ENCODE measurements at regions not wholly inside any gene's neighbourhood (a gene's known extent, or its start where the extent isn't known, plus 50 kb on each side); places are given as distances from the start of the nearest gene placed in this dataset.

- no peaks in the 10 kb centered on the region for H3K27me3 ChIP-seq (ENCODE audit: control insufficient read depth in 2 of 2, insufficient read depth in 1 of 2, low read length in 1 of 2)
- 94% methylated on average over 6 of the region's 6 CpGs for WGBS
Observed at GRCh38 chr18:41724195-41724594, 230.8 kb upstream of the PIK3C3 start.

GRCh38 chr18:41721103-41721790 is 233.8 kb upstream of the PIK3C3 start:
- 75% methylated on average over 5 of the region's 5 CpGs for WGBS
- H3K27me3 ChIP-seq (ENCODE audit: control insufficient read depth in 2 of 2, insufficient read depth in 1 of 2, low read length in 1 of 2) = no peaks in the 10 kb centered on the region
- H3K9me3 ChIP-seq (ENCODE audit: control insufficient read depth in 2 of 2, insufficient read depth in 1 of 2, low read length in 1 of 2) = no peaks in the 10 kb centered on the region
- H3K4me3 ChIP-seq (ENCODE audit: low read length in 2 of 2) = no peak overlapping the region
- no peaks in the 10 kb centered on the region for H3K4me1 ChIP-seq (ENCODE audit: control insufficient read depth in 2 of 2, insufficient read depth in 2 of 2, low read length in 2 of 2)
- no peak overlapping the region for H3K27ac ChIP-seq (ENCODE audit: low read depth in 1 of 2, low read length in 1 of 2)
- no peak for DNase-seq (ENCODE audit: low read depth in 6 of 9, low spot score in 9 of 9)
- no peaks in the 10 kb centered on the region for H3K36me3 ChIP-seq (ENCODE audit: control insufficient read depth in 2 of 2, insufficient read depth in 2 of 2, low read length in 1 of 2)

More at GRCh38 chr18:41724195-41724594, 230.8 kb upstream of the PIK3C3 start:
- H3K27ac ChIP-seq (ENCODE audit: low read depth in 1 of 2, low read length in 1 of 2) = no peak overlapping the region
- no peak overlapping the region for H3K4me3 ChIP-seq (ENCODE audit: low read length in 2 of 2)
- H3K4me1 ChIP-seq (ENCODE audit: control insufficient read depth in 2 of 2, insufficient read depth in 2 of 2, low read length in 2 of 2) = no peaks in the 10 kb centered on the region
- no peaks in the 10 kb centered on the region for H3K36me3 ChIP-seq (ENCODE audit: control insufficient read depth in 2 of 2, insufficient read depth in 2 of 2, low read length in 1 of 2)
- DNase-seq (ENCODE audit: low read depth in 6 of 9, low spot score in 9 of 9) = no peak
- H3K9me3 ChIP-seq (ENCODE audit: control insufficient read depth in 2 of 2, insufficient read depth in 1 of 2, low read length in 1 of 2) = no peaks in the 10 kb centered on the region

DNA sequence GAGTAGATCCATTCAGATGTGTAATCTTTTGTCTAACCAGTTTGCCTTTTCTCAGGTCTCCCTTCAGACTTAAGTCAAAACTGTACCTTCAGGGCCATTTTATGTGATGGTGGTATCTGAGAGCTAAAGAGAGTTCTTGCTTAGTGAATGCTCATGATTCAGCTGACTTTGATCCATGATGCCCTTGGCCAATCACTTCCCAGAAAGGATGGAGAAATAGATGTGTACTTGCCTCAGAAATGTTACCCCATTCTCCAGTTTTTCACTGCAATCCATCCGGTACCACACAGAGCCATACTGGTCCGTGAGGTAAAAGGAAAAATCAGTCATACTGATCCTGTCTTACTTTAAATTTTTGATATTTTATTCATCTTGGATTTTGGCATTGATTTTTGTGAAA is 234.8 kb upstream of the PIK3C3 start:
- H3K36me3 ChIP-seq (ENCODE audit: control insufficient read depth in 2 of 2, insufficient read depth in 2 of 2, low read length in 1 of 2) = no peaks in the 10 kb centered on the region
- 91% methylated on average over 2 of the region's 2 CpGs for WGBS
- H3K4me1 ChIP-seq (ENCODE audit: control insufficient read depth in 2 of 2, insufficient read depth in 2 of 2, low read length in 2 of 2) = no peaks in the 10 kb centered on the region
- no peak for DNase-seq (ENCODE audit: low read depth in 6 of 9, low spot score in 9 of 9)
- H3K9me3 ChIP-seq (ENCODE audit: control insufficient read depth in 2 of 2, insufficient read depth in 1 of 2, low read length in 1 of 2) = no peaks in the 10 kb centered on the region
- H3K27me3 ChIP-seq (ENCODE audit: control insufficient read depth in 2 of 2, insufficient read depth in 1 of 2, low read length in 1 of 2) = no peaks in the 10 kb centered on the region
- no peak overlapping the region for H3K4me3 ChIP-seq (ENCODE audit: low read length in 2 of 2)
- no peak overlapping the region for H3K27ac ChIP-seq (ENCODE audit: low read depth in 1 of 2, low read length in 1 of 2)

DNA sequence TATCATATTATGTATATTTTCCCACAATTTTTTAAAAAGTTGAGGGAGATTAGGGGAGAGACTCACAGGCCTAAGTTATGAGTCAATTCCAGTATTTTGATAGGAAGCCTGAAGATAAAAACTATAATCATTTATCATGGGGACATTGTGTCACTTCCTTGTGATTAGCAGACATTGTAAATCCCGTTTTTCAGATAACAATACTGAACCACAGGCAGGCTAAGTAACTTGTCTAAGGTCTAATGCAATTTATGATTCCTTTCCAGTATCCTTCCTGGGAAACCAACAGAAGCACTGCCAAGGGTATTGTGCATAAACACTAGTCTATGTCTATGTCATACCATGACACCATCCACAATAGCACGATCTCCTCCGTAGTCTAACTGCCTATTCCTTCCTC is 235.2 kb upstream of the PIK3C3 start:
- Histone ChIP-seq H3K4me3 (ENCODE audit: low read length in 2 of 2) (no peak overlapping the region), H3K27ac (ENCODE audit: low read depth in 1 of 2, low read length in 1 of 2) (no peak overlapping the region), H3K9me3 (ENCODE audit: control insufficient read depth in 2 of 2, insufficient read depth in 1 of 2, low read length in 1 of 2) (no peaks in the 10 kb centered on the region), H3K4me1 (ENCODE audit: control insufficient read depth in 2 of 2, insufficient read depth in 2 of 2, low read length in 2 of 2) (no peaks in the 10 kb centered on the region), H3K36me3 (ENCODE audit: control insufficient read depth in 2 of 2, insufficient read depth in 2 of 2, low read length in 1 of 2) (no peaks in the 10 kb centered on the region), H3K27me3 (ENCODE audit: control insufficient read depth in 2 of 2, insufficient read depth in 1 of 2, low read length in 1 of 2) (no peaks in the 10 kb centered on the region)
- DNase-seq (ENCODE audit: low read depth in 6 of 9, low spot score in 9 of 9) = no peak
- 80% methylated on average over 3 of the region's 3 CpGs for WGBS

- DNase-seq (ENCODE audit: low read depth in 6 of 9, low spot score in 9 of 9) = no peak
- Histone ChIP-seq H3K4me1 (ENCODE audit: control insufficient read depth in 2 of 2, insufficient read depth in 2 of 2, low read length in 2 of 2) (no peaks in the 10 kb centered on the region), H3K27ac (ENCODE audit: low read depth in 1 of 2, low read length in 1 of 2) (no peak overlapping the region), H3K27me3 (ENCODE audit: control insufficient read depth in 2 of 2, insufficient read depth in 1 of 2, low read length in 1 of 2) (no peaks in the 10 kb centered on the region), H3K36me3 (ENCODE audit: control insufficient read depth in 2 of 2, insufficient read depth in 2 of 2, low read length in 1 of 2) (no peaks in the 10 kb centered on the region), H3K4me3 (ENCODE audit: low read length in 2 of 2) (no peak overlapping the region), H3K9me3 (ENCODE audit: control insufficient read depth in 2 of 2, insufficient read depth in 1 of 2, low read length in 1 of 2) (no peaks in the 10 kb centered on the region)
Observed at GRCh38 chr18:41714872-41715271, 240.2 kb upstream of the PIK3C3 start.

GRCh38 chr18:41713969-41714825 is 240.8 kb upstream of the PIK3C3 start:
- no peaks in the 10 kb centered on the region for H3K9me3 ChIP-seq (ENCODE audit: control insufficient read depth in 2 of 2, insufficient read depth in 1 of 2, low read length in 1 of 2)
- H3K36me3 ChIP-seq (ENCODE audit: control insufficient read depth in 2 of 2, insufficient read depth in 2 of 2, low read length in 1 of 2) = no peaks in the 10 kb centered on the region
- no peak overlapping the region for H3K27ac ChIP-seq (ENCODE audit: low read depth in 1 of 2, low read length in 1 of 2)
- H3K4me1 ChIP-seq (ENCODE audit: control insufficient read depth in 2 of 2, insufficient read depth in 2 of 2, low read length in 2 of 2) = no peaks in the 10 kb centered on the region
- 95% methylated on average over 3 of the region's 3 CpGs for WGBS
- DNase-seq (ENCODE audit: low read depth in 6 of 9, low spot score in 9 of 9) = no peak
- H3K4me3 ChIP-seq (ENCODE audit: low read length in 2 of 2) = no peak overlapping the region
- H3K27me3 ChIP-seq (ENCODE audit: control insufficient read depth in 2 of 2, insufficient read depth in 1 of 2, low read length in 1 of 2) = no peaks in the 10 kb centered on the region

DNA sequence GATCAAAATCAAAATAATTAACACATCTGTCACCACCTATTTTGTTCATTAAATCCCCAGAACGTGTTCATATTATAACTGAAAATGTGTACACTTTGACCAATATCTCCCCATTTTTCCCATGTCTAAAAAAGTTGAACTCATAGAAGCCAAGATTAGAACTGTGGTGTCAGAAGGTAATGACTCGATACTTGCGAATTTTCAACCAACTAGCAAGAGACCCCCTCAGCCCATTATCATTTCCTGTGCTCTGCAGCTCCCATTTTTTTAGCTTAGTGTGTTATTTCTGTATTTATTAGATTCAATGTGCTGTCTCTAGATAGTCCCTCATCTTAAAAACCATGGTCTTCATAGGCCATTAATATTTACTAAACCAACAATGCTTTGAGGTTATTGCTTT is 248.7 kb upstream of the PIK3C3 start:
- H3K36me3 ChIP-seq (ENCODE audit: control insufficient read depth in 2 of 2, insufficient read depth in 2 of 2, low read length in 1 of 2) = no peaks in the 10 kb centered on the region
- DNase-seq (ENCODE audit: low read depth in 6 of 9, low spot score in 9 of 9) = no peak
- no peaks in the 10 kb centered on the region for H3K4me1 ChIP-seq (ENCODE audit: control insufficient read depth in 2 of 2, insufficient read depth in 2 of 2, low read length in 2 of 2)
- H3K27me3 ChIP-seq (ENCODE audit: control insufficient read depth in 2 of 2, insufficient read depth in 1 of 2, low read length in 1 of 2) = no peaks in the 10 kb centered on the region
- H3K4me3 ChIP-seq (ENCODE audit: low read length in 2 of 2) = no peak overlapping the region
- 78% methylated on average over 3 of the region's 3 CpGs for WGBS
- no peaks in the 10 kb centered on the region for H3K9me3 ChIP-seq (ENCODE audit: control insufficient read depth in 2 of 2, insufficient read depth in 1 of 2, low read length in 1 of 2)
- no peak overlapping the region for H3K27ac ChIP-seq (ENCODE audit: low read depth in 1 of 2, low read length in 1 of 2)

DNA sequence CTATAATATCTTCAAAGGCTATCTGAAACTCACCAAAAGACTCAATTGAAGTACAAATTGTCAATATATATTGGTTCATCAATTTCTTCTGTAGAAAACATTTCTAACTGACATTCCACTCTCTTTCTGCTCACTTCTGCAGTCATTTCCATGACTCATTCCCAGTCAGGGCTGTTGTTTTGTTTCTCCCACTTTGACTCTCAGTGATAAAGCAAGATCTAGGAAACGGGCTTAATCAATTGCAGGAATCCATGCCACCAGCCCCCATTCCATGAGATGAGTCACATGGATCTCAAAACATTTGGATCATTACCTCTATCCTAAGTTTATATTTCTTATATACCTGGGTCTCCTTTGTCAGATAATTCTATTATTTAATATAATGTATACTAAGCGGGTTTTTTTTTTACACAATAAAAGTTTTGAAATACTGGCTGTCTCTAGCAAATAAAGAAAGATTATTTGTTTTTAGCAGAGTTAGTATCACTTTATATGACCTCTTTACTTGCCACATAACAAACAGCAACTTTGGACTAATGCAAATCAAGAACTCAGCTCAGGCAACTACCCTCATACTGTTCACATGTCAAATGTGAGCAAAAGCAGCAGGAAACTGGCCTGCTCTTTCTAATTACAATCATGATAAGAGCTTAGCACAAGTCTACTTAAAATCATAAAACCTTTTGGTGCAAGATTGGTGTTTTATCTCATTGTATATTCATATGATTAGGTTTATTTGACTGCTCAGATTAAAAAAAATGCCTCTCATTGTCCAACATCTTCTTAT is 251.1 kb upstream of the PIK3C3 start:
- WGBS = 95% methylated on average over 2 of the region's 2 CpGs
- H3K4me3 ChIP-seq (ENCODE audit: low read length in 2 of 2) = no peak overlapping the region
- no peak overlapping the region for H3K27ac ChIP-seq (ENCODE audit: low read depth in 1 of 2, low read length in 1 of 2)
- H3K4me1 ChIP-seq (ENCODE audit: control insufficient read depth in 2 of 2, insufficient read depth in 2 of 2, low read length in 2 of 2) = no peaks in the 10 kb centered on the region
- DNase-seq (ENCODE audit: low read depth in 6 of 9, low spot score in 9 of 9) = no peak
- no peaks in the 10 kb centered on the region for H3K27me3 ChIP-seq (ENCODE audit: control insufficient read depth in 2 of 2, insufficient read depth in 1 of 2, low read length in 1 of 2)
- no peaks in the 10 kb centered on the region for H3K36me3 ChIP-seq (ENCODE audit: control insufficient read depth in 2 of 2, insufficient read depth in 2 of 2, low read length in 1 of 2)
- no peaks in the 10 kb centered on the region for H3K9me3 ChIP-seq (ENCODE audit: control insufficient read depth in 2 of 2, insufficient read depth in 1 of 2, low read length in 1 of 2)

GRCh38 chr18:41700416-41700815 is 254.6 kb upstream of the PIK3C3 start:
- H3K27ac ChIP-seq (ENCODE audit: low read depth in 1 of 2, low read length in 1 of 2) = no peak overlapping the region
- DNase-seq (ENCODE audit: low read depth in 6 of 9, low spot score in 9 of 9) = peak in 1 of 9 donors; percentile 1
- H3K36me3 ChIP-seq (ENCODE audit: control insufficient read depth in 2 of 2, insufficient read depth in 2 of 2, low read length in 1 of 2) = no peaks in the 10 kb centered on the region
- H3K4me3 ChIP-seq (ENCODE audit: low read length in 2 of 2) = no peak overlapping the region
- no peaks in the 10 kb centered on the region for H3K27me3 ChIP-seq (ENCODE audit: control insufficient read depth in 2 of 2, insufficient read depth in 1 of 2, low read length in 1 of 2)
- WGBS = 82% methylated on average over 4 of the region's 4 CpGs
- no peaks in the 10 kb centered on the region for H3K9me3 ChIP-seq (ENCODE audit: control insufficient read depth in 2 of 2, insufficient read depth in 1 of 2, low read length in 1 of 2)
- H3K4me1 ChIP-seq (ENCODE audit: control insufficient read depth in 2 of 2, insufficient read depth in 2 of 2, low read length in 2 of 2) = no peaks in the 10 kb centered on the region

Measured in thymus (tissue), 11 donors.